CD14-positive monocyte (primary cell): ENCODE measurements at regions not wholly inside any gene's neighbourhood (a gene's known extent, or its start where the extent isn't known, plus 50 kb on each side); places are given as distances from the start of the nearest gene placed in this dataset.

Source experiments
- DNase-seq, 3 donors: peaks; one replicate each; pipeline ENCODE4 v3.0.0-alpha.2; 2011 to 2022
- H2AFZ ChIP-seq: 2 replicates; pipeline ENCODE4 v1.6.0; 2012; ENCODE audit warnings: mild to moderate bottlenecking, low read depth, low read length, inconsistent platforms; ENCODE audit not compliant: insufficient read depth, poor library complexity, severe bottlenecking
- H3K27ac ChIP-seq, 2 donors: 1 replicate in 1 of 2; 2 replicates in 1 of 2; pipeline ENCODE4 v1.5.1; 2012 to 2013; ENCODE audit warnings: low read length in 2 of 2, control low read depth in 1 of 2, inconsistent platforms in 1 of 2, low read depth in 1 of 2, mild to moderate bottlenecking in 1 of 2
- H3K27me3 ChIP-seq, 2 donors: one replicate each; pipeline versions ENCODE4 v1.6.0 to v1.6.1; 2011 to 2013; ENCODE audit warnings: low read length in 2 of 2; ENCODE audit not compliant: control insufficient read depth in 2 of 2, insufficient read depth in 2 of 2
- H3K36me3 ChIP-seq, 2 donors: replicated peaks in 1 of 2; 1 replicate in 1 of 2; 2 replicates in 1 of 2; pipeline versions ENCODE4 v1.5.1 to v1.6.1; 2012 to 2013; ENCODE audit warnings: low read length in 2 of 2, control low read depth in 1 of 2, inconsistent platforms in 1 of 2, mild to moderate bottlenecking in 1 of 2; ENCODE audit not compliant: insufficient read depth in 2 of 2, control insufficient read depth in 1 of 2
- H3K4me1 ChIP-seq, 2 donors: 1 replicate in 1 of 2; 2 replicates in 1 of 2; pipeline versions ENCODE4 v1.5.1 to v1.6.1; 2012 to 2013; ENCODE audit warnings: low read length in 2 of 2, control low read depth in 1 of 2, inconsistent platforms in 1 of 2, mild to moderate bottlenecking in 1 of 2, moderate library complexity in 1 of 2; ENCODE audit not compliant: insufficient read depth in 2 of 2, control insufficient read depth in 1 of 2
- H3K4me2 ChIP-seq: replicated peaks from 2 replicates; pipeline ENCODE3; 2012; ENCODE audit warnings: low read length, moderate library complexity, mild to moderate bottlenecking; ENCODE audit not compliant: poor library complexity, severe bottlenecking; ENCODE audit errors: extremely low read depth
- H3K4me3 ChIP-seq, 3 experiments: fragments of 200-600 bp in 1 of 3; sonication (generic) in 1 of 3; replicated peaks in 1 of 3; 1 replicate in 2 of 3; 2 replicates in 1 of 3; pipeline ENCODE4 v1.5.1; 2011 to 2013; ENCODE audit warnings: low read length in 3 of 3, mild to moderate bottlenecking in 3 of 3, control low read depth in 2 of 3, low read depth in 2 of 3, inconsistent platforms in 1 of 3, moderate library complexity in 1 of 3
- H3K79me2 ChIP-seq: 2 replicates; pipeline ENCODE4 v1.6.0; 2012; ENCODE audit warnings: mild to moderate bottlenecking, control low read depth, inconsistent platforms, low read length, moderate library complexity; ENCODE audit not compliant: insufficient read depth
- H3K9ac ChIP-seq: 2 replicates; pipeline ENCODE4 v1.6.0; 2017; ENCODE audit warnings: low read length, mild to moderate bottlenecking; ENCODE audit not compliant: insufficient read depth, poor library complexity, severe bottlenecking
- H3K9me3 ChIP-seq, 2 donors: replicated peaks in 1 of 2; 1 replicate in 1 of 2; 2 replicates in 1 of 2; pipeline versions ENCODE4 v1.5.1 to v1.6.1; 2012 to 2013; ENCODE audit warnings: low read length in 2 of 2, control low read depth in 1 of 2; ENCODE audit not compliant: control insufficient read depth in 1 of 2, insufficient read depth in 1 of 2
- H4K20me1 ChIP-seq: 2 replicates; pipeline ENCODE4 v1.6.0; 2012; ENCODE audit warnings: mild to moderate bottlenecking, low read length, control low read depth, moderate library complexity; ENCODE audit not compliant: insufficient read depth
- H3K27ac Mint-ChIP-seq, 7 donors: one replicate each; pipeline ENCODE4 v1.8.0; 2020; ENCODE audit warnings: mild to moderate bottlenecking in 7 of 7, mixed read lengths in 7 of 7, moderate library complexity in 6 of 7, inconsistent platforms in 2 of 7
- H3K27me3 Mint-ChIP-seq, 3 donors: one replicate each; pipeline ENCODE4 v1.8.0; 2021 to 2022; ENCODE audit warnings: low read depth in 3 of 3, mild to moderate bottlenecking in 3 of 3, mixed read lengths in 3 of 3, moderate library complexity in 3 of 3, inconsistent platforms in 1 of 3
- H3K36me3 Mint-ChIP-seq, 2 donors: one replicate each; pipeline ENCODE4 v1.8.0; 2020; ENCODE audit warnings: mixed read lengths in 2 of 2, inconsistent platforms in 1 of 2, mild to moderate bottlenecking in 1 of 2
- H3K4me1 Mint-ChIP-seq: one replicate; pipeline ENCODE4 v1.8.0; 2020; ENCODE audit warnings: mild to moderate bottlenecking, mixed read lengths
- H3K4me3 Mint-ChIP-seq, 2 donors: one replicate each; pipeline ENCODE4 v1.8.0; 2020; ENCODE audit warnings: mild to moderate bottlenecking in 2 of 2, mixed read lengths in 2 of 2, moderate library complexity in 1 of 2
- H3K9me3 Mint-ChIP-seq, 7 donors: one replicate each; pipeline ENCODE4 v1.8.0; 2020 to 2022; ENCODE audit warnings: mixed read lengths in 7 of 7, mild to moderate bottlenecking in 6 of 7, moderate library complexity in 6 of 7, inconsistent platforms in 2 of 7
- CTCF ChIP-seq: fragments of 200-600 bp; IDR thresholded peaks from one replicate; pipeline ENCODE4 v1.8.0; 2022; ENCODE audit warnings: antibody characterized with exemption, mild to moderate bottlenecking
- WGBS: methylation state at CpG from one replicate; pipeline ENCODE4 v1.1.5; 2013; ENCODE audit warnings: missing lambda C conversion rate; ENCODE audit not compliant: insufficient coverage; 5-methylcytosine and 5-hydroxymethylcytosine counted together
- intact Hi-C, 2 donors: fragments of 100-400 bp; cut with micrococcal nuclease; formaldehyde crosslinking; loops; one replicate each; pipeline versions ENCODE4 v1.15.0 to v1.15.1; 2023

GRCh38 chr5:27532305-27532704, 493.9 kb upstream of the CDH9 start:
- no peak overlapping the region for H3K4me2 ChIP-seq

GRCh38 chr5:27524515-27524914, 486.1 kb upstream of the CDH9 start:
- no peaks in the 10 kb centered on the region for H3K36me3 ChIP-seq
- Mint-ChIP-seq H3K27me3 (no peaks in the 10 kb centered on the region), H3K9me3 (peaks cover 2 to 11% (median 6%) of the 10 kb centered on the region in 7 donors), H3K4me3 (no peak overlapping the region), H3K27ac (no peak overlapping the region), H3K36me3 (no peaks in the 10 kb centered on the region), H3K4me1 (no peaks in the 10 kb centered on the region)
- H3K4me2 ChIP-seq: no peak overlapping the region
- no peaks in the 10 kb centered on the region for H3K4me1 ChIP-seq
- no peak overlapping the region for H3K4me3 ChIP-seq
- H4K20me1 ChIP-seq: no peaks in the 10 kb centered on the region
- no peaks in the 10 kb centered on the region for H3K79me2 ChIP-seq
- H3K9ac ChIP-seq: no peak overlapping the region
- H3K27ac ChIP-seq: no peak overlapping the region
- DNase-seq: no peak
- intact Hi-C loops: no loop called here
- H2AFZ ChIP-seq: no peak overlapping the region
- TF ChIP-seq CTCF: no peak
- H3K9me3 ChIP-seq: peaks cover 6 to 12% of the 10 kb centered on the region in 2 donors
- H3K27me3 ChIP-seq: no peaks in the 10 kb centered on the region

More at GRCh38 chr5:27532305-27532704, 493.9 kb upstream of the CDH9 start:
- Mint-ChIP-seq H3K36me3 (no peaks in the 10 kb centered on the region), H3K4me3 (no peak overlapping the region), H3K4me1 (no peaks in the 10 kb centered on the region), H3K27me3 (no peaks in the 10 kb centered on the region), H3K9me3 (peaks cover 0 to 3% (median 0%) of the 10 kb centered on the region in 7 donors), H3K27ac (no peak overlapping the region)
- Histone ChIP-seq H3K4me1 (no peaks in the 10 kb centered on the region), H3K79me2 (no peaks in the 10 kb centered on the region), H3K36me3 (no peaks in the 10 kb centered on the region), H3K9ac (no peak overlapping the region), H4K20me1 (no peaks in the 10 kb centered on the region), H2AFZ (no peak overlapping the region), H3K9me3 (no peaks in the 10 kb centered on the region), H3K4me3 (no peak overlapping the region), H3K27me3 (no peaks in the 10 kb centered on the region), H3K27ac (no peak overlapping the region)
- TF ChIP-seq CTCF: no peak
- intact Hi-C loops: no loop called here
- no peak for DNase-seq
- 100% methylated on average over 1 of the region's 1 CpG for WGBS
